ENCODE measurements at regions not wholly inside any gene's neighbourhood (a gene's known extent, or its start where the extent isn't known, plus 50 kb on each side); places are given as distances from the start of the nearest gene placed in this dataset.

DNA sequence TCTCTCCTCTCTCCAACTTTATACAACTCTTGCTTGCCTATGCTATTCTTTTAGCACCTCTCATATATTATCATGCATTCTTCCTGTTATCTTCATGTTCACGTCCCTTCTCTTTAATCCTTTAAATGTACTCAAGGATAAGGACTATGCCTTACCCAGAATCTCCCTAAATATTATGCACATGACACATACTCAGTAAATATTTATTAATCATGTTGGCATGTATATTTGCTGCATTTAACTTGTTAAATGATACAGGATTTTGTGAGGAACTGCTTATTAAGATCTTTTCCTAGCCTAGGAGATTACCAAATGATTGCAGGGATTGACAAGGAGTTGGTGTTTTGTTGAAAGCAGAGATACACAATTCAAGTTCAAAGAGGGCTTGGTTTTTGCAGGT is 109.4 kb downstream of the RGS2 start:
- Histone ChIP-seq H3K27me3 (ENCODE audit: insufficient read depth, low read length, poor library complexity, severe bottlenecking) (no peaks in the 10 kb centered on the region), H2AFZ (ENCODE audit: low read length) (no peak overlapping the region), H3K9ac (ENCODE audit: low read depth, low read length, poor library complexity, severe bottlenecking) (no peak overlapping the region), H3K9me2 (replicated peaks; ENCODE audit: low read depth, low read length) (no peaks in the 10 kb centered on the region), H3K4me3 (ENCODE audit: low read length, poor library complexity, severe bottlenecking) (no peak overlapping the region), H4K20me1 (ENCODE audit: insufficient read depth, low read length, poor library complexity, severe bottlenecking) (no peaks in the 10 kb centered on the region), H3K4me1 (ENCODE audit: insufficient read depth, low read length, poor library complexity, severe bottlenecking) (no peaks in the 10 kb centered on the region), H3K4me2 (ENCODE audit: low read depth, low read length, poor library complexity, severe bottlenecking) (no peak overlapping the region), H3F3A (ENCODE audit: low read depth) (no peaks in the 10 kb centered on the region), H3K36me3 (ENCODE audit: insufficient read depth, low read length) (no peaks in the 10 kb centered on the region), H3K79me2 (ENCODE audit: insufficient read depth, low read length) (no peaks in the 10 kb centered on the region), H3K9me3 (ENCODE audit: insufficient read depth, low read depth, low read length) (no peaks in the 10 kb centered on the region)
- TF ChIP-seq, protein P1, sequence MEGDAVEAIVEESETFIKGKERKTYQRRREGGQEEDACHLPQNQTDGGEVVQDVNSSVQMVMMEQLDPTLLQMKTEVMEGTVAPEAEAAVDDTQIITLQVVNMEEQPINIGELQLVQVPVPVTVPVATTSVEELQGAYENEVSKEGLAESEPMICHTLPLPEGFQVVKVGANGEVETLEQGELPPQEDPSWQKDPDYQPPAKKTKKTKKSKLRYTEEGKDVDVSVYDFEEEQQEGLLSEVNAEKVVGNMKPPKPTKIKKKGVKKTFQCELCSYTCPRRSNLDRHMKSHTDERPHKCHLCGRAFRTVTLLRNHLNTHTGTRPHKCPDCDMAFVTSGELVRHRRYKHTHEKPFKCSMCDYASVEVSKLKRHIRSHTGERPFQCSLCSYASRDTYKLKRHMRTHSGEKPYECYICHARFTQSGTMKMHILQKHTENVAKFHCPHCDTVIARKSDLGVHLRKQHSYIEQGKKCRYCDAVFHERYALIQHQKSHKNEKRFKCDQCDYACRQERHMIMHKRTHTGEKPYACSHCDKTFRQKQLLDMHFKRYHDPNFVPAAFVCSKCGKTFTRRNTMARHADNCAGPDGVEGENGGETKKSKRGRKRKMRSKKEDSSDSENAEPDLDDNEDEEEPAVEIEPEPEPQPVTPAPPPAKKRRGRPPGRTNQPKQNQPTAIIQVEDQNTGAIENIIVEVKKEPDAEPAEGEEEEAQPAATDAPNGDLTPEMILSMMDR (conservative IDR thresholded peaks at IDR 0.05; ENCODE audit: low read length): no peak

DNA sequence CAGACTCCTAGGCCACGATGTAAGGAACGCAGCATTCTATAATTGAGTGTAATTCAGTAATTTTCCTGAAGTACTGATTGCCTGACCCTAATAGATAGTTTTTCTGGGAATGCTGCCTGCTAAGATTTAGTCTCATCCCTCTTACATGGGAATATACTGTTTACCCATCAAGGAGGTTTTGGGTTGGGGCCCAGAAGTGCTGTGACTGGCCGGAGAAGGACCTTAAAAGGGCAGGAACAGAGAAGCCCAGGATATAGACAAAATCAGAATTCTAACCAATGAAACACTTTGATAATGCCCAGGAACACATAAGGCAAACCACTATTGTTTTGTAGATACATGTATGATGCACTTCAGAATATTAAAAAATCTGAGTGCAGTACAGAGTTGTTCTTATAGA is 111.6 kb downstream of the RGS2 start:
- Histone ChIP-seq H3K4me3 (ENCODE audit: low read length, poor library complexity, severe bottlenecking) (no peak overlapping the region), H3K9me3 (ENCODE audit: insufficient read depth, low read depth, low read length) (no peaks in the 10 kb centered on the region), H3K36me3 (ENCODE audit: insufficient read depth, low read length) (no peaks in the 10 kb centered on the region), H3K4me2 (ENCODE audit: low read depth, low read length, poor library complexity, severe bottlenecking) (no peak overlapping the region), H3K9ac (ENCODE audit: low read depth, low read length, poor library complexity, severe bottlenecking) (no peak overlapping the region), H3K27me3 (ENCODE audit: insufficient read depth, low read length, poor library complexity, severe bottlenecking) (no peaks in the 10 kb centered on the region), H4K20me1 (ENCODE audit: insufficient read depth, low read length, poor library complexity, severe bottlenecking) (no peaks in the 10 kb centered on the region), H3K9me2 (replicated peaks; ENCODE audit: low read depth, low read length) (no peaks in the 10 kb centered on the region), H2AFZ (ENCODE audit: low read length) (no peak overlapping the region), H3K79me2 (ENCODE audit: insufficient read depth, low read length) (no peaks in the 10 kb centered on the region), H3F3A (ENCODE audit: low read depth) (no peaks in the 10 kb centered on the region), H3K4me1 (ENCODE audit: insufficient read depth, low read length, poor library complexity, severe bottlenecking) (no peaks in the 10 kb centered on the region)
- TF ChIP-seq, protein P1 (conservative IDR thresholded peaks at IDR 0.05; ENCODE audit: low read length): no peak
- no peak for TF ChIP-seq EZH2phosphoT487 (IDR thresholded peaks at IDR 0.05; ENCODE audit: borderline replicate concordance)

GRCh38 chr1:192925609-192926008 is 116.8 kb downstream of the RGS2 start:
- Histone ChIP-seq H2AFZ (ENCODE audit: low read length) (no peak overlapping the region), H3K36me3 (ENCODE audit: insufficient read depth, low read length) (no peaks in the 10 kb centered on the region), H3K79me2 (ENCODE audit: insufficient read depth, low read length) (no peaks in the 10 kb centered on the region), H3K4me3 (ENCODE audit: low read length, poor library complexity, severe bottlenecking) (no peak overlapping the region), H3K9me3 (ENCODE audit: insufficient read depth, low read depth, low read length) (no peaks in the 10 kb centered on the region), H3K27me3 (ENCODE audit: insufficient read depth, low read length, poor library complexity, severe bottlenecking) (no peaks in the 10 kb centered on the region), H3F3A (ENCODE audit: low read depth) (no peaks in the 10 kb centered on the region), H3K9me2 (replicated peaks; ENCODE audit: low read depth, low read length) (no peaks in the 10 kb centered on the region), H3K4me2 (ENCODE audit: low read depth, low read length, poor library complexity, severe bottlenecking) (no peak overlapping the region), H3K4me1 (ENCODE audit: insufficient read depth, low read length, poor library complexity, severe bottlenecking) (no peaks in the 10 kb centered on the region), H4K20me1 (ENCODE audit: insufficient read depth, low read length, poor library complexity, severe bottlenecking) (no peaks in the 10 kb centered on the region), H3K9ac (ENCODE audit: low read depth, low read length, poor library complexity, severe bottlenecking) (no peak overlapping the region)
- TF ChIP-seq, protein P1 (conservative IDR thresholded peaks at IDR 0.05; ENCODE audit: low read length): no peak
- no peak for TF ChIP-seq EZH2phosphoT487 (IDR thresholded peaks at IDR 0.05; ENCODE audit: borderline replicate concordance)

All from Loucy (cell line).